Suprapubic skin (tissue), 4 donors: ENCODE measurements at regions not wholly inside any gene's neighbourhood (a gene's known extent, or its start where the extent isn't known, plus 50 kb on each side); places are given as distances from the start of the nearest gene placed in this dataset.

Experiments
- DNase-seq, 2 donors: peaks; one replicate each; pipeline ENCODE4 v3.0.0-alpha.2; 2019; ENCODE audit warnings: low spot score in 2 of 2
- H3K27ac ChIP-seq: fragments of 200-600 bp; sonication (generic); one replicate; pipeline ENCODE4 v1.5.1; 2019
- H3K27me3 ChIP-seq: fragments of 200-600 bp; sonication (generic); one replicate; pipeline ENCODE4 v1.5.1; 2019
- H3K36me3 ChIP-seq: fragments of 200-600 bp; sonication (generic); one replicate; pipeline ENCODE4 v1.5.1; 2019
- H3K4me1 ChIP-seq: fragments of 200-600 bp; sonication (generic); one replicate; pipeline ENCODE4 v1.5.1; 2019
- H3K4me3 ChIP-seq: fragments of 200-600 bp; sonication (generic); one replicate; pipeline ENCODE4 v1.5.1; 2019; ENCODE audit warnings: mild to moderate bottlenecking
- H3K9me3 ChIP-seq: fragments of 200-600 bp; sonication (generic); one replicate; pipeline ENCODE4 v1.5.1; 2019
- CTCF ChIP-seq, 2 donors: fragments of 200-600 bp in 1 of 2; fragments of 450-650 bp in 1 of 2; sonication (generic) in 1 of 2; IDR thresholded peaks; one replicate each; pipeline ENCODE4 v1.5.1; 2016 to 2019; ENCODE audit warnings: antibody characterized with exemption in 2 of 2, mild to moderate bottlenecking in 1 of 2, moderate library complexity in 1 of 2
- EP300 ChIP-seq: sonication (generic); formaldehyde crosslinking; IDR thresholded peaks from one replicate; pipeline ENCODE4 v1.6.1; 2017; ENCODE audit warnings: antibody characterized with exemption
- POLR2A ChIP-seq, 2 donors: fragments of 450-650 bp; IDR thresholded peaks; one replicate each; pipeline ENCODE4 v1.6.1; 2017; ENCODE audit warnings: antibody characterized with exemption in 2 of 2, mild to moderate bottlenecking in 2 of 2, moderate library complexity in 2 of 2
- POLR2AphosphoS5 ChIP-seq, 3 donors: sonication (generic); formaldehyde crosslinking; IDR thresholded peaks; one replicate each; pipeline ENCODE4 v1.6.1; 2017; ENCODE audit warnings: antibody characterized with exemption in 3 of 3
- whole genome bisulfite sequencing: methylation state at CpG from one replicate; pipeline ENCODE4 v1.1.5; 2018; 5-methylcytosine and 5-hydroxymethylcytosine counted together

DNA sequence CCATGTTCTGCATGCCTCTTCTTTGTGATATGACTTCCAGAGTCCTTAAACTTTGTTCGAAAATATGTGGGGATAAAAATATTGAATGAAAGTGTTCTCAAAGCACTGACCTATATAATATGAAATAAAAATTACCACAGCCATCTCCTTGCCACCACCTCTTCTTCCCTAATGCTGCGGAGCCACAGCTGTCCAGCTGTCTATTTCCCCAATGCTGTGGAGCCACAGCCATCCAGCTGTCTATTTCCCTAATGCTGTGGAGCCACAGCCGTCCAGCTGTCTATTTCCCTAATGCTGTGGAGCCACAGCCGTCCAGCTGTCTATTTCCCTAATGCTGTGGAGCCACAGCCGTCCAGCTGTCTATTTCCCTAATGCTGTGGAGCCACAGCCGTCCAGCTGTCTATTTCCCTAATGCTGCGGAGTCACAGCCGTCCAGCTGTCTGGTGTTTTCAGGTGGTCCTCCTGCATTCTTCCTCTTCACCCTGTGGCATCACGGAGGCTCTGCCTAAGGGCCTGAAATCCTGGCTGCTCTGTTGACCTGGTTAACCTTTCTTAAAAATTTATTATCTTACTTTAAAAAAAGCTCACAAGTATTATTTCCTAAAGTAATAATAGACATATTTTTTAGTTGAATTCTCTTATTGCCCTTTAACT is 266.1 kb upstream of the MEX3C start:
- H3K27ac ChIP-seq: no peak overlapping the region
- H3K36me3 ChIP-seq: no peaks in the 10 kb centered on the region
- no peak for DNase-seq
- H3K9me3 ChIP-seq: no peaks in the 10 kb centered on the region
- H3K4me1 ChIP-seq: no peaks in the 10 kb centered on the region
- no peak overlapping the region for H3K4me3 ChIP-seq
- TF ChIP-seq EP300 (no peak), POLR2AphosphoS5 (IDR thresholded peaks at IDR 0.05) (no peak), CTCF (IDR thresholded peaks at IDR 0.05) (no peak), POLR2A (IDR thresholded peaks at IDR 0.05) (no peak)
- H3K27me3 ChIP-seq: no peaks in the 10 kb centered on the region
- WGBS: 66% methylated on average over 9 of the region's 9 CpGs

- Histone ChIP-seq H3K36me3 (no peaks in the 10 kb centered on the region), H3K27ac (no peak overlapping the region), H3K27me3 (no peaks in the 10 kb centered on the region), H3K4me3 (no peak overlapping the region), H3K9me3 (peaks cover 5% of the 10 kb centered on the region), H3K4me1 (no peaks in the 10 kb centered on the region)
- no peak for TF ChIP-seq EP300
- TF ChIP-seq CTCF (IDR thresholded peaks at IDR 0.05): no peak
- TF ChIP-seq POLR2A (IDR thresholded peaks at IDR 0.05): no peak
- no peak for TF ChIP-seq POLR2AphosphoS5 (IDR thresholded peaks at IDR 0.05)
- WGBS: 67% methylated on average over 6 of the region's 6 CpGs
- DNase-seq: no peak
Measured at GRCh38 chr18:51478908-51479307, 281.4 kb upstream of the MEX3C start.

DNA sequence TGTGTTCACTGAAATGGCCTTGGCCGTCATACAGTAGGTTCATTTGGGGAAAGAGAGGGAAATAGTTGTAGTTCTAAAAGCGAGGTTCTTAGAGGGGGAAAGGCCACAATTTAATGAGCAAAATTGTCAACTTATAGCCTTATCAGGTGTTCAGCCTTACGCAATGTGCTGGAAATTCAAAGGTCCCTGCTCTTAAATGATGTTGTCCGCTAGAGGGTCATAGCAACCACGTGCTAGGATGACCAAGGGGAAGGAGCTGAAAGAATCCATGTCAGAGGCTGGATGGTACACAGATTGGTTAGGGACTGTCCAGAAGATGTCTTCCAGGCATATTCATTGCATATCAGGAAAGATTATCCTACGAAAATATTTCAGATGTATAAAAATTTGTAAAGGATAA is 282.3 kb upstream of the MEX3C start:
- no peaks in the 10 kb centered on the region for H3K36me3 ChIP-seq
- H3K27me3 ChIP-seq: no peaks in the 10 kb centered on the region
- 84% methylated on average over 6 of the region's 6 CpGs for WGBS
- no peak overlapping the region for H3K4me3 ChIP-seq
- TF ChIP-seq POLR2A (IDR thresholded peaks at IDR 0.05): no peak
- TF ChIP-seq POLR2AphosphoS5 (IDR thresholded peaks at IDR 0.05): no peak
- no peak for TF ChIP-seq EP300
- no peak for TF ChIP-seq CTCF (IDR thresholded peaks at IDR 0.05)
- no peaks in the 10 kb centered on the region for H3K4me1 ChIP-seq
- peaks cover 5% of the 10 kb centered on the region for H3K9me3 ChIP-seq
- H3K27ac ChIP-seq: no peak overlapping the region
- DNase-seq: no peak

DNA sequence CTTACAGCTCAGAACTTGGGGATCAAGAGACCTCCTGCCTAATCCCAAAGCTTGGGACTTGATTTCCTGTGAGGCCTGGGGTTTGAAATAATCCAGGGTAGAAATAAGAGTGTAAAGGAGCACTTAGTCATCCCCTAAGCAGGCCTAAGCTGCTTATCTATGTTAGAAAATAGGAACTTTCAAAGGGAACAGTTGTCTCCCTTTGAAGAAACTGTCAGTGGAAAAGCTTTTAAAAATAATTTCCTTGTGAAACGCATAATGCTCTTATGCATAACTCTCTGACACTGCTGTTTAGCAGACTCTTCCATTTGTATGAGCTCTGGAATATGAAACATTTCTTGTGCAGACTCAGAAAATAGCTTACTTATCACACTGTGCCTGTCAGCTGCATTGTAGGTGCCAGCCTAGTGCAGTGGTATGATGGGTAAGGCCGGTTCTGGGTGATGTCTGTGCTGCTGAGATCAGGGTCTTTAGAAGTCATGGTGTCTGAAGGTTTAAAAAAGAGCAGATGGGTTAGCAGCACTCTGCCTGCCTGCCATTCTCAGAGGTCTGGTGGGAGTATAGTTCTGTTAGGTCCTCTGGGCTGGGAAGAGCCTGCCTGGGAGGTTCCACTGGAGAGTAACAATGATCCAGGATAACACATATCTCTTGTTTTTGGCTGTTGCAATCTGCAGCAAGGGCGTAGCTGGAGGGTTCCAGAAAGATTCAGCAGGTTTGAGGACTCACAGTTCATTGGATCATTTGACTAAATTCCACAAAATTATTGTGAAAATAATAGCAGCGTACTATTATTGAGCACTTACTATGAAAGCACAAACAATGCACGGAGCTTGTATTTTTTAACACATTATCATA is 283.2 kb upstream of the MEX3C start:
- TF ChIP-seq POLR2A (IDR thresholded peaks at IDR 0.05): no peak
- TF ChIP-seq POLR2AphosphoS5 (IDR thresholded peaks at IDR 0.05): no peak
- no peak for TF ChIP-seq EP300
- no peak for TF ChIP-seq CTCF (IDR thresholded peaks at IDR 0.05)
- Histone ChIP-seq H3K27me3 (no peaks in the 10 kb centered on the region), H3K36me3 (no peaks in the 10 kb centered on the region), H3K27ac (no peak overlapping the region), H3K9me3 (peaks cover 5% of the 10 kb centered on the region), H3K4me3 (no peak overlapping the region), H3K4me1 (no peaks in the 10 kb centered on the region)
- WGBS: 89% methylated on average over 5 of the region's 5 CpGs
- DNase-seq: no peak

DNA sequence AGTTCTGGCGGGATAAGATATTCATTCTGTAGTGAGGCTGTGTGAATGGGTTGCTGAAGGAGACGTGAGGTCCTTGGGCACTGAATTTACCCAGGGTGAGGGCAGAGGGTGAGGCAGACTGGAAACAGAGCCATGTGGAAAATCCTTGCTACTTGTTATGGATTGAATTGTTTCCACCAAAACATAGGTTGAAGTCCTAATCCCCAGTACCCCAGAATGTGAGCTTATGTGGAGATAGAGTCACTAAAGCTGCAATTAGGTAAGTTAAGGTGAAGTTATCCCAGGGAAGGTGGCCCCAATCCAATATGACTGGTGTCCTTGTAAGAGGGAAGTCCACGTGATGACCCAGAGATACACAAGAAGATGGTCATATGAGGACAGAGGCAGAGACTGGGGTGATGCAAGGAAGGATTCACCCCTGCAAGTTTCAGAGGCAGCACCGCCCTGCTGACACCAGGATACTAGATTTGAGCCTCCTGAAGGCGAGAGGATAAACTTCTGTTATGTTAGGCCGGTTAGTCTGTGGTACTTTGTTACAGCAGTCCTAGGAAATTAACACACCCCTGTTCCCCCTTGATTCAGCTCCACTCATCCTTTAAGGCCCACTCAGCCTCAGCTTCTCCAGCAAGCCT is 289.4 kb upstream of the MEX3C start:
- TF ChIP-seq EP300 (no peak), POLR2A (IDR thresholded peaks at IDR 0.05) (no peak), POLR2AphosphoS5 (IDR thresholded peaks at IDR 0.05) (no peak)
- no peaks in the 10 kb centered on the region for H3K36me3 ChIP-seq
- no peak overlapping the region for H3K4me3 ChIP-seq
- no peak overlapping the region for H3K27ac ChIP-seq
- no peak for DNase-seq
- peaks cover 1% of the 10 kb centered on the region for H3K9me3 ChIP-seq
- H3K27me3 ChIP-seq: no peaks in the 10 kb centered on the region
- peaks cover 3% of the 10 kb centered on the region for H3K4me1 ChIP-seq
- 82% methylated on average over 6 of the region's 6 CpGs for WGBS
